ENCODE measurements at regions not wholly inside any gene's neighbourhood (a gene's known extent, or its start where the extent isn't known, plus 50 kb on each side); places are given as distances from the start of the nearest gene placed in this dataset.

- DNase-seq: peak; percentile 38 to 93 (median 62)
- intact Hi-C loops (cut with DNase I): loop anchor here (5.0 kb wide), 1 partner anchor 1777 kb away; no protein-coding TSS in a partner anchor
Observed at GRCh38 chr2:41698678-41699422, 349.0 kb upstream of the PKDCC start.

- intact Hi-C loops (cut with DNase I): no loop called here
- no peak for DNase-seq
Observed at GRCh38 chr2:41701231-41701630, 346.6 kb upstream of the PKDCC start.

- no peak for DNase-seq
- intact Hi-C loops (cut with DNase I): no loop called here
Observed at GRCh38 chr2:41703123-41703522, 344.7 kb upstream of the PKDCC start.

GRCh38 chr2:41705634-41706033, 342.2 kb upstream of the PKDCC start:
- intact Hi-C loops (cut with DNase I): no loop called here
- DNase-seq: no peak

- intact Hi-C loops (cut with DNase I): no loop called here
- no peak for DNase-seq
Observed at GRCh38 chr2:41706286-41706685, 341.5 kb upstream of the PKDCC start.

- DNase-seq: no peak
- intact Hi-C loops (cut with DNase I): no loop called here
Observed at GRCh38 chr2:41707790-41708451, 339.9 kb upstream of the PKDCC start.

- DNase-seq: no peak
- intact Hi-C loops (cut with DNase I): no loop called here
Observed at GRCh38 chr2:41709702-41710599, 337.9 kb upstream of the PKDCC start.

DNA sequence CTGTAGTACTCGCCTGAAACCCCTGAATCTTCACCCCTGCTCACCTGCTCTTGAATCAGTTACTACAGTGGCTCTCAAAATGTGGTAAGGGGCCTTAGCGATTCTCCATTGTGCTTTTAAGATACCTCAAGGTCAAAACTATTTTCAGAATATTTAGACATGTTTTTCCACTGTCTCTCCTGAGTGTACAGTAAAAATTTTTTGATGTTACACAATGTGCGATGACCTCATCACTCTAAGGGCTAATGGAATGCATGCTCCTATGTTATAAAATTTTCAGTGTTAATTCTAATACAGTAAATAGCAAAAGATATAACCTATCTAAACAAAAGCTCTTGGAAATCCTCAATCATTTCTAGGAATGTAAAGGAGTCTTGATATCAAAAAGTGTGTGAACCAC, 336.9 kb upstream of the PKDCC start:
- DNase-seq: no peak
- intact Hi-C loops (cut with DNase I): no loop called here

GRCh38 chr2:41711736-41712135, 336.1 kb upstream of the PKDCC start:
- intact Hi-C loops (cut with DNase I): no loop called here
- no peak for DNase-seq

- DNase-seq: no peak
- intact Hi-C loops (cut with DNase I): no loop called here
Observed at GRCh38 chr2:41716497-41716896, 331.3 kb upstream of the PKDCC start.

GRCh38 chr2:41717839-41718238, 330.0 kb upstream of the PKDCC start:
- intact Hi-C loops (cut with DNase I): no loop called here

GRCh38 chr2:41718705-41719104, 329.1 kb upstream of the PKDCC start:
- DNase-seq: no peak
- intact Hi-C loops (cut with DNase I): no loop called here

More at GRCh38 chr2:41717839-41718238, 330.0 kb upstream of the PKDCC start:
- no peak for DNase-seq

- intact Hi-C loops (cut with DNase I): no loop called here
- DNase-seq: no peak
Observed at GRCh38 chr2:41719756-41720155, 328.1 kb upstream of the PKDCC start.

DNA sequence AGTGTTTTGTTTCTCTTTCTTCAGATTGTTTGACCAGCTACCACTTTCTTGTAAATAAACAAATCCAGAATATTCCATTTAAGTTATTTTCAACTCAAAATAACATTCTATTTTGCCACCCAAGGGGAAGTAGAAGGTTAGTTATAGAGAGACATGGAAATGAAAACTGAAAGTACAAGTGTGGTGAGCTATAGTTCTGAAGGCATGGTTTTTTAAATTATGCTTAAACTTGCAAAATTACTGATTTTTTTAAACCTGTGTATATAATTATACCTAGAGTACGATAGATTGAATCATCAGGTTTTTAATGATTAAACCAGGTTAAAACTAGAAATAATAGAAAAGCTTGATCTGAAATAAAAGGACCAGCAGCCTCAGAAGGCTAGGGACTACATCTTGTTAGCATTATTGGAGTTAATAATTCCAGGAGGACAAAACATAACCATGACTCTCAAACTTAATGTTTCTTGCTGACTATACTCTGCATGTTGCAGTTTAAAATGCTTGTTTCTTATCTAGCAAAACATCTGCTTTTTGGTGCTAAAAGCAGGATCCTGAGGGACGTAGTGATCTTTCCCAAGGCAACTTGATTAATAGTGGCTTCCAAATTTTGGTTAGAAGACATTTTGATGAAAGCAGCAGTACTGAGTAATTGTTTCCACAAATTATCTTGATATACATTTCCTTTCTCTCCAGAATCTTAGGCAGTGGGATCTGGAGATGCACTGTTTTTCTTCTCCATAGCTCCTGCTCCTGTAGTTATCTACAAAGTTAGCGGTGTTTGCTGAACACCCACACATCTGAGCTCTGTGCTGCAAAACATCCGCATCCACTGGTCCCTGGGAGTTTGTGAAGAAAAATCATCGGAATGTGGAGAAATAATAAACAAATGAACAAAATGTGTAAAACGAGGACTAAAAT, 327.2 kb upstream of the PKDCC start:
- intact Hi-C loops (cut with DNase I): no loop called here
- DNase-seq: no peak

DNA sequence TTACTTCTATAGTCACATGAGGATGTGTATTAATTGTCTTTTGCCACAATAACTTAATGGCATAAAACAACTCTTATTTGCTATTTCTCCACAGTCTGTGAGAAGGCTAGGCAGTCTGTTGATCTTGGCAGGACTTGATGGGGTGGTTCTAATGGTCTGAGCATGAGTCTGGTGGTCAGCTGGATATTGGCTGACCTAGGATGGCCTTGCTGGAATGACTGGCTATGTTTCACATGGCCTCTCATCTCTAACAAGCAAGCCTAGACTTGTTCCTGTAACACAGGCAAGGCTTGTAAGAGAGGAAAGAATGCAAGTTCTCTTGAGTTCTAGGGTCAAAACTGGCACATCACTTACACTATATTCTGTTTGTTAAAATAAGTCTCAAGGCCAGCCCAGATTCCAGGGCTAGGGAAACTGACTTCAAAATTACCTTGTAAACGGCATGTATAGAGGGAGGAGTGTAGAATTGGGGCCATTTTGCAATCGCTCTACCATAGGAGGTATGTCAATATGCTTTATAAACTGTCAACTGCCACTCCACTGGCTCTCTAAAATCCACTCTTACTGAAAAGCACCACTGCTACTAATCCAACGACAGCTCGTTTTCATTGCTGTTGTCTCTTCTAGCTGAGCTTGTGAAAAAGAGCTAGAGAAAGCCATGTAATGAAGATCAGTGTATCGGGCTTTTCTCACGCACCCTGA, 325.0 kb upstream of the PKDCC start:
- no peak for DNase-seq
- intact Hi-C loops (cut with DNase I): no loop called here

GRCh38 chr2:41723526-41723925, 324.3 kb upstream of the PKDCC start:
- DNase-seq: no peak
- intact Hi-C loops (cut with DNase I): no loop called here

DNA sequence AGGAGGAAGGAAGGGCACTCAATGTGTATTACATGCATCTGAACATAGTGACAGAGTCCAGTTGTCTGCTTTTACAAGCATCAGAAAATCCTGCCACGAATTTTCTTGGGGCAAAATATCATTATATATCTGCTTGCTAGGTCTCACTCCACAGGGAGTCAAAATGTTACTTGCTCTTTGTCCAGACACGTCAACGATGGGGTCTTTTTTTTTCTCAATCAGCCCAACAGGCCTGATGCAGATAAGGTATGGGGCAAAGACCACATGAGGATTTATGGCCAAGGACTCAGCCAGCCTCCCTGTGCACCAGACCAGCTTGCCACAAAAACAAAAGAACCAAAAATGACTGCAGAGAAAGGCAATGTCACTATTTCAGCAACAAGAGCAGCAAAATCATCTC, 323.4 kb upstream of the PKDCC start:
- intact Hi-C loops (cut with DNase I): no loop called here

DNA sequence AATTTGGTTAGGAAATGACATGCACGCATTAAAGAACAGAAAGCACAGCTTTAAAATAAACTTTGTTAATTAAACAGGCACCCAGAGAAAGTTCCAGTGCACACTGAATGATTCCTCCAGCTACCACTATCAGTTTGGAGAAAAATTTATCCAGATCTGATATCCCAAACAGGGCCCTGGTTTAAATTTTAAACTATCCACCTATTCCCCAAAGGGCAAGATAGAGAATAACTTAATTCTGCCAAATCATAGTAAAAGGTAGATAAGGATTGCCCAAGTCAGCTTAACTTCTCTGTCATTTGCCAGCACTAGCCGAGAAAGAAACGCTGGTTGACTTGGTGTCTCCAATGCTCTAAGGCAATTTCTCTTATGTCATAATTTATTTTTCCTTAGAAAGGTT, 321.9 kb upstream of the PKDCC start:
- intact Hi-C loops (cut with DNase I): no loop called here
- DNase-seq: no peak

More for the DNA sequence above, 323.4 kb upstream of the PKDCC start:
- no peak for DNase-seq

GRCh38 chr2:41726364-41726763, 321.5 kb upstream of the PKDCC start:
- intact Hi-C loops (cut with DNase I): no loop called here
- no peak for DNase-seq

- intact Hi-C loops (cut with DNase I): no loop called here
Observed at GRCh38 chr2:41727152-41727551, 320.7 kb upstream of the PKDCC start.

More at GRCh38 chr2:41727152-41727551, 320.7 kb upstream of the PKDCC start:
- no peak for DNase-seq
